ENCODE measurements at regions not wholly inside any gene's neighbourhood (a gene's known extent, or its start where the extent isn't known, plus 50 kb on each side); places are given as distances from the start of the nearest gene placed in this dataset.

GRCh38 chr5:109580225-109580624 lies 109.5 kb upstream of the MAN2A1 start:
- TF ChIP-seq CTCF (IDR thresholded peaks at IDR 0.05; ENCODE audit: low read depth, low read length) (no peak), EZH2phosphoT487 (IDR thresholded peaks at IDR 0.05; ENCODE audit: low read depth) (no peak)
